HUDEP-2 (cell line): ENCODE measurements at regions not wholly inside any gene's neighbourhood (a gene's known extent, or its start where the extent isn't known, plus 50 kb on each side); places are given as distances from the start of the nearest gene placed in this dataset.

Experiments
- DNase-seq, 76 experiments: peaks; one replicate each; lab custom pipeline; 2025; ENCODE audit not compliant: unreplicated experiment in 76 of 76; lab: John Stamatoyannopoulos, UW

DNA sequence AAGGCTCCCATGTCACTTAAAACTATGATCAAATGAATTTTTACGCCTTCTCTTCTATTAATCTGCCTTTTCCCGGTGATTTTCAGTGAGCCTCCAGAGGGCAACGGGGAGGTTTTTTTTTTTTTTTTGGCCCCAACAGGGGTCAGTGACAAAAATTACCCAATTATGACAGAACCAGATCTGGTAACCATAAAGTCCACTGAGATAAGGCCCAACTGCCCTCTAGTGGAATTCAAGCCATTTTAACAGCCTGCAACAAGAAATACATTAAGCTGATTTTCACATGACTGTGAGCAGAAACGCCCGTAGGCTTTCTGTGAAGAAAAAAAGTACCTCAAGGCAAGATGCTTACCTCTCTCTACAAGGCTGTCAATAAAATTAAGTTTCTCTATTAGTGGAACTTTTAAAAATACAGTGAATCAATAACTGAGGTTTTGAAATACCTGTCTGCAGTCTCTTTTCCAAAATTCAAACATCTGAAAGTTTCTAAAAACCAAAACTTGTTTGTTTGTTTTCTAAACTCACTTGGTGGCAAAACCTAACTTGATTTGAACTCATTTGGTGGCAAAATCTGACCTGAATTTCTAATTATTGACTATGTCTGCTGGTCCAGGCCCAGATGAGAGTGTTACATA lies 49.7 kb upstream of the FST start:
- DNase-seq = peak in 10 of 76 experiments; percentile 3 to 44 (median 12)
